GM23248 (cell line): ENCODE measurements at regions not wholly inside any gene's neighbourhood (a gene's known extent, or its start where the extent isn't known, plus 50 kb on each side); places are given as distances from the start of the nearest gene placed in this dataset.

Source experiments
- EZH2 ChIP-seq: fragments of 200-600 bp; sonication (generic); IDR thresholded peaks from 2 replicates; pipeline ENCODE4 v1.6.1; 2018; ENCODE audit warnings: antibody characterized with exemption, mild to moderate bottlenecking; ENCODE audit not compliant: insufficient read depth, poor library complexity, severe bottlenecking
- EZH2phosphoT487 ChIP-seq: fragments of 200-600 bp; sonication (generic); IDR thresholded peaks from 2 replicates; pipeline ENCODE4 v1.6.1; 2018; ENCODE audit warnings: antibody characterized with exemption, moderate library complexity, mild to moderate bottlenecking, low read depth; ENCODE audit not compliant: insufficient read depth

DNA sequence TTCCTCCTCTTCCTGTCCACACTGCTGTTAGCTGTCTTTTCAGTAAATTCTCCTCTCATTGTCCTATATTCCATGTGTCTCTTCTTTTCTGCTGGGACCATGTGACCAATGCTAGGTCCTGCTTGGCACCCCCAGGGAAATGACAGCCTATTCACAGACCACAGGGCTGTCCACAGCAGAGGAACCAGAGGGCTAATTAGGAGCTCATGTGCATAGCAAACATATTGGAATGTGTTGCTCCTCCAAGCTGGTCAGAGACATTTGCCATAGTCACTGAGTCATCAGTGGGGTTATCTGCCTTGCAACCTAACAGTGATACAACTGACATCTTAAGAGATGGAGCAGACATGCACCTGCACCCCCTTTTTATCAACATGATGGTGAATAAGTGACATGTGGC lies 67.9 kb upstream of the PUDP start:
- TF ChIP-seq EZH2phosphoT487 (no peak), EZH2 (no peak)
